Muscle layer of duodenum (tissue), 2 donors: ENCODE measurements at regions not wholly inside any gene's neighbourhood (a gene's known extent, or its start where the extent isn't known, plus 50 kb on each side); places are given as distances from the start of the nearest gene placed in this dataset.

Source experiments
- H3K27ac ChIP-seq: one replicate; pipeline ENCODE4 v1.7.0; 2013; ENCODE audit warnings: mild to moderate bottlenecking, low read length
- H3K27me3 ChIP-seq: one replicate; pipeline ENCODE4 v1.7.0; 2013; ENCODE audit warnings: low read depth, mild to moderate bottlenecking, control low read depth, low read length
- H3K36me3 ChIP-seq, 2 donors: one replicate each; pipeline ENCODE4 v1.7.0; 2013; ENCODE audit warnings: low read length in 2 of 2, control low read depth in 1 of 2, mild to moderate bottlenecking in 1 of 2; ENCODE audit not compliant: insufficient read depth in 2 of 2, control insufficient read depth in 1 of 2
- H3K4me1 ChIP-seq, 2 donors: one replicate each; pipeline ENCODE4 v1.7.0; 2013; ENCODE audit warnings: low read length in 2 of 2, mild to moderate bottlenecking in 2 of 2, control low read depth in 1 of 2, moderate library complexity in 1 of 2; ENCODE audit not compliant: insufficient read depth in 2 of 2, control insufficient read depth in 1 of 2
- H3K4me3 ChIP-seq, 2 donors: one replicate each; pipeline ENCODE4 v1.7.0; 2013; ENCODE audit warnings: low read length in 2 of 2, low read depth in 1 of 2, mild to moderate bottlenecking in 1 of 2
- H3K9me3 ChIP-seq, 2 donors: one replicate each; pipeline ENCODE4 v1.7.0; 2013; ENCODE audit warnings: low read length in 2 of 2, control low read depth in 1 of 2, mild to moderate bottlenecking in 1 of 2; ENCODE audit not compliant: control insufficient read depth in 1 of 2
- donor health status: healthy.

DNA sequence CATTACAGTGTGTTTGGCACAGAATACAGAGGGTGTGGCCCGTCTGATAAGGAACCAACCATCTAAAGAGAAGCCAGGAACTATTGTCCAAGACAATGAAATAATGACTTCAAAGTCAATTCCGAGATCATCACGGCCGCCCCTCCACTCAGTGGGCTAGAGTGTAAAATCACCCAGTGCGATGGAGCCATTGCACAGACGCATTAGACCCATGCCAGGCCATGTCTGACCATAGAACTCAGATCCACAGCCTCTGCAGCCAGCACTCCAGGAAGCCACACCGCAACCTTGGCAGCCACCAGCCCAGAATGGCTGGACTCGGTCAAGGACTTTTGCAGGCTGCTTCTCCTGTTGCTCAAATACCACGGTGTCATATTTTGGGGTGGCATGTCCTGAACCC, 835.7 kb downstream of the DCDC2C start:
- Histone ChIP-seq H3K4me3 (no peak overlapping the region), H3K27me3 (no peaks in the 10 kb centered on the region), H3K27ac (no peak overlapping the region), H3K36me3 (no peaks in the 10 kb centered on the region), H3K9me3 (peaks cover 0 to 3% of the 10 kb centered on the region in 2 donors), H3K4me1 (no peaks in the 10 kb centered on the region)

DNA sequence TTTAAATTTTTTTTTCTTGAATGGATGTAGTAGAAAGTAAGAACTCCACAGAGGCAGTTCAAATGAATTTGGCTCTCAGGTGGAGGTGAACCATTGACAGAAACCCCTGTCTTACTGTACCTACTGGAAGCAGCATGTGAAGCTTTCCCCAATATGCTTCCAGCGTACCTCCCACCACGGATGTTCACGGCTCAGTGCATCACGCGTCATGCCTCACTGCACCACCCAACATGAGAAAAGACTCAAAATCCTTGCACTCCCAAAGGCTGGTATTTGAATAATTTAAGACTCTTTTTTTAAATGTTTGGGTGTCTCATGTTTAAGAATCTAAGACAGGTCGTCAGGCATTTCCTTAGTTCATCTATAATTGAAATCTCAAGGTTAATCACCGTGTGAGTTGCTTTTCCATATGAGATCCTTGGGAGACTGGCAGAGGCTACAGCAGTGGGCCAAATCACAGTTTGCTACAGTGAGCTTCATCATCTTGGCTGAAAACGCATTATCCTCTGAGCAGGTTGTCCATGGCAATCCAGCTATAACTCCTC, 846.4 kb downstream of the DCDC2C start:
- no peaks in the 10 kb centered on the region for H3K27me3 ChIP-seq
- H3K4me3 ChIP-seq: no peak overlapping the region
- no peaks in the 10 kb centered on the region for H3K9me3 ChIP-seq

GRCh38 chr2:4551691-4552474, 848.5 kb downstream of the DCDC2C start:
- no peaks in the 10 kb centered on the region for H3K27me3 ChIP-seq
- H3K9me3 ChIP-seq: no peaks in the 10 kb centered on the region

More for the DNA sequence above, 846.4 kb downstream of the DCDC2C start:
- Histone ChIP-seq H3K36me3 (no peaks in the 10 kb centered on the region), H3K4me1 (no peaks in the 10 kb centered on the region), H3K27ac (no peak overlapping the region)

GRCh38 chr2:4553241-4553640, 849.9 kb downstream of the DCDC2C start:
- H3K27me3 ChIP-seq: no peaks in the 10 kb centered on the region
- H3K9me3 ChIP-seq: no peaks in the 10 kb centered on the region
- H3K36me3 ChIP-seq: no peaks in the 10 kb centered on the region
- no peak overlapping the region for H3K27ac ChIP-seq
- no peak overlapping the region for H3K4me3 ChIP-seq
- H3K4me1 ChIP-seq: no peaks in the 10 kb centered on the region

More at GRCh38 chr2:4551691-4552474, 848.5 kb downstream of the DCDC2C start:
- Histone ChIP-seq H3K4me3 (no peak overlapping the region), H3K4me1 (no peaks in the 10 kb centered on the region), H3K27ac (no peak overlapping the region), H3K36me3 (no peaks in the 10 kb centered on the region)

DNA sequence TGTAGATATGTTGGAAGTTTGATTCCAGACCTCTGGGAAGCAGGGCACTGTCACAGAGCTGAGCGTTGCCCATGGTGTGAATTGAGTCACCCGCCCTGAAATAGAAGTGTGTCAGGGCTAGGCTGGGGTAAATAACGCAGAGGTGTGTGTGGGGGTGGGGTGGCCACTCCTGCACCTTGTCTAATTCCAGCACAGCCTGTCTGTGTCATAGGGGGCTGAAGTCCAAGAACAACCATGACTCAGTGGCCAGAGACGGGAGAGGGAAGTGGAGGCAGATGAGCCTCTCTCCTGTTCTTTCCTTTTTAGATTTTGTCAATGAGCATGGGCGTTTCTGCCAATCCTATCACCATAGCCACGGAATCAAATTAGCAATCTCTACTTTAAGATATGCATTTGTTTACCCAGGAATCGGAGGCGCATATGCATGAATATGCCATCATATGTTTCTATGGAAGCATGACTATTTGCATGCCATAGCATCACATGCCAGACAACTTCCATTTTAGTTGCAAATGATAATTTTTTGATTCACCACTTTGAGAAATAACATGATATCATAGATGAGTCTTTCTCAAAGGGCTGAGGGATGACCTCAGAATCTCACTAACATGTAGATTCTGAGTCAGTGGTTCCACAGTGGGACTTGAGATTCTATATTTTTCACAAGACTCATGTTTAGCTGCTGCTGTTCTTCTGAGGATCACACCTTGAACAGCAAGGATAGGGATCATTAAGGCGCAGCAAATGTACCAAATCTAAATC, 852.9 kb downstream of the DCDC2C start:
- Histone ChIP-seq H3K27ac (no peak overlapping the region), H3K36me3 (no peaks in the 10 kb centered on the region), H3K4me3 (no peak overlapping the region), H3K9me3 (peaks cover 0 to 3% of the 10 kb centered on the region in 2 donors), H3K27me3 (no peaks in the 10 kb centered on the region), H3K4me1 (no peaks in the 10 kb centered on the region)

DNA sequence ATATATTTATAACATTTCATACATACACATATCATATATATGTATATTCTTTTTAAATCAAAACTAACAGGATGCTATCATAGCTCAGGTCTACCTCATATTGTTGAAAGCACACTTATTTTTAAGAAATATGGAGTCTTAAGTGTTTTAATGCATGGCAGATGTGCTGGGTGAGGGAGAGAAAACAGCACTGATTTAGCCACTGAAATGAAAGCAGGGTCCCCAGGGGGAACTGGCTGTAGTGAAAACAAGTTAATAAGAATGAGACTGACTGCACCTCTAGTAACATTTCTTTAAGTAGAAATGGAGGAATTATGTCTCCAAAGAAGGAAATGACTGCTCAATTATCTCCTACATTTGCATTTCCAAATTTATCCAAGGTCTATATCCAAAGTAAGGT, 857.8 kb downstream of the DCDC2C start:
- no peaks in the 10 kb centered on the region for H3K4me1 ChIP-seq
- H3K4me3 ChIP-seq: no peak overlapping the region
- H3K27ac ChIP-seq: no peak overlapping the region
- H3K27me3 ChIP-seq: no peaks in the 10 kb centered on the region
- peaks cover 0 to 3% of the 10 kb centered on the region in 2 donors for H3K9me3 ChIP-seq
- H3K36me3 ChIP-seq: no peaks in the 10 kb centered on the region

DNA sequence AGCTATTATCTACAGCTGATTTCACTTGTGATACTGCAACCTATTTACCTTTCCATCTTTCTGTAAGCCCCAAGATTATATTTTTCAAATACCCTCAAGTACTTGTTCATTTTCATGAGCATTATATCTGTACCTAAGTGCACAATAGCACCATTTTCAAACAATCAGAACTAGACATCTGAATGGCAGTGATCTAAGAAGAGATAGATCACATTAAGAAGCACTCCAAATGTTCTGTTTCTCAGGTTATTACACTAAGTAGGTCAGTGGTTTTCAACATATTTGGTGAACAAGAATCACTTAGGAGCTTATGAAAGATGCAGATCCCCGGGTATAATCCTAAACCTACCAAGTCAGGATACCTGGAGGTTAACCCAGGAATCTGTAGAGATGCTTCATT, 872.7 kb downstream of the DCDC2C start:
- no peaks in the 10 kb centered on the region for H3K27me3 ChIP-seq
- no peak overlapping the region for H3K27ac ChIP-seq
- no peaks in the 10 kb centered on the region for H3K36me3 ChIP-seq
- H3K4me1 ChIP-seq: no peaks in the 10 kb centered on the region
- no peak overlapping the region for H3K4me3 ChIP-seq
- H3K9me3 ChIP-seq: peaks cover 0 to 2% of the 10 kb centered on the region in 2 donors

DNA sequence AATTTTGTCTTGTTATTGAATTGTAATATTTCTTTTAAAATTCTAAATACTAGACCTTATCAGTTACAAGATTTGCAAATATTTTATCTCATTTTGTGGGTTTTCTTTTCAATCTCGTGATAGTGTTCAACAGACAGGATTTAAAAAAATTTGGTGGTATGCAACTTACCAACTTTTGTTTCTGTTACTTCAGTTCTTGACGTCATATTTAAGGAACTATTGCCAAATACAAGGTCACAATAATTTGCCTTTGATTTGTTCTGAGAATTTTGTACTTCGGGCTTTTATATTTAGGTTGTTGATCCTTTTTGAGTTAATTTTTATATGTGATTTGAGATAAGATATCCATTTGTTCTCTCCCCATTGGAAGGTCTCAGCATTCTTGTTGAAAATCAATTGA, 876.6 kb downstream of the DCDC2C start:
- Histone ChIP-seq H3K36me3 (no peaks in the 10 kb centered on the region), H3K27ac (no peak overlapping the region), H3K4me3 (no peak overlapping the region), H3K4me1 (no peaks in the 10 kb centered on the region), H3K27me3 (no peaks in the 10 kb centered on the region), H3K9me3 (peaks cover 0 to 2% of the 10 kb centered on the region in 2 donors)

- no peaks in the 10 kb centered on the region for H3K9me3 ChIP-seq
- H3K27ac ChIP-seq: no peak overlapping the region
- H3K27me3 ChIP-seq: no peaks in the 10 kb centered on the region
- H3K36me3 ChIP-seq: no peaks in the 10 kb centered on the region
- no peak overlapping the region for H3K4me3 ChIP-seq
- no peaks in the 10 kb centered on the region for H3K4me1 ChIP-seq
Observed at GRCh38 chr2:4585057-4585635, 881.8 kb downstream of the DCDC2C start.

GRCh38 chr2:4588606-4589005, 885.2 kb downstream of the DCDC2C start:
- Histone ChIP-seq H3K4me1 (no peaks in the 10 kb centered on the region), H3K27ac (no peak overlapping the region), H3K4me3 (no peak overlapping the region), H3K27me3 (no peaks in the 10 kb centered on the region), H3K9me3 (no peaks in the 10 kb centered on the region), H3K36me3 (no peaks in the 10 kb centered on the region)

GRCh38 chr2:4591261-4591660, 887.9 kb downstream of the DCDC2C start:
- Histone ChIP-seq H3K27ac (no peak overlapping the region), H3K27me3 (no peaks in the 10 kb centered on the region), H3K4me1 (no peaks in the 10 kb centered on the region), H3K36me3 (no peaks in the 10 kb centered on the region), H3K4me3 (no peak overlapping the region), H3K9me3 (no peaks in the 10 kb centered on the region)
